Mesenchymal stem cell (in vitro differentiated cells and primary cell): ENCODE measurements at regions not wholly inside any gene's neighbourhood (a gene's known extent, or its start where the extent isn't known, plus 50 kb on each side); places are given as distances from the start of the nearest gene placed in this dataset.

ENCODE experiments used
- DNase-seq: peaks from one replicate; pipeline ENCODE4 v3.0.0-alpha.2; 2013
- H2AFZ ChIP-seq: one replicate; pipeline ENCODE4 v1.6.1; 2013; ENCODE audit warnings: low read depth, mild to moderate bottlenecking, control low read depth, inconsistent platforms, low read length, moderate library complexity
- H2AK5ac ChIP-seq: 2 replicates; pipeline ENCODE4 v1.6.1; 2013; ENCODE audit warnings: low read length, moderate library complexity, mild to moderate bottlenecking, inconsistent platforms; ENCODE audit not compliant: severe bottlenecking
- H2BK120ac ChIP-seq: one replicate; pipeline ENCODE4 v1.6.1; 2013; ENCODE audit warnings: low read depth, mild to moderate bottlenecking, inconsistent platforms, low read length, moderate library complexity
- H2BK12ac ChIP-seq, 2 experiments: one replicate each; pipeline ENCODE4 v1.6.1; 2013; ENCODE audit warnings: inconsistent platforms in 2 of 2, low read length in 2 of 2, mild to moderate bottlenecking in 2 of 2, moderate library complexity in 2 of 2, control low read depth in 1 of 2
- H2BK15ac ChIP-seq: one replicate; pipeline ENCODE4 v1.6.1; 2013; ENCODE audit warnings: mild to moderate bottlenecking, low read depth, inconsistent platforms; ENCODE audit not compliant: poor library complexity, severe bottlenecking
- H2BK5ac ChIP-seq: 2 replicates; pipeline ENCODE4 v1.6.1; 2013; ENCODE audit warnings: low read depth, mild to moderate bottlenecking, low read length, control low read depth, inconsistent platforms; ENCODE audit not compliant: poor library complexity, severe bottlenecking
- H3K14ac ChIP-seq, 2 experiments: one replicate each; pipeline ENCODE4 v1.6.1; 2013; ENCODE audit warnings: inconsistent platforms in 2 of 2, low read length in 2 of 2, control low read depth in 1 of 2, mild to moderate bottlenecking in 1 of 2, moderate library complexity in 1 of 2
- H3K18ac ChIP-seq, 2 experiments: one replicate each; pipeline ENCODE4 v1.6.1; 2013; ENCODE audit warnings: inconsistent platforms in 2 of 2, low read length in 2 of 2, control low read depth in 1 of 2, low read depth in 1 of 2, mild to moderate bottlenecking in 1 of 2
- H3K23ac ChIP-seq, 2 experiments: one replicate each; pipeline ENCODE4 v1.6.1; 2013; ENCODE audit warnings: inconsistent platforms in 2 of 2, low read length in 2 of 2, mild to moderate bottlenecking in 2 of 2, moderate library complexity in 2 of 2, control low read depth in 1 of 2
- H3K27ac ChIP-seq: 2 replicates; pipeline ENCODE4 v1.5.1; 2013; ENCODE audit warnings: mild to moderate bottlenecking, moderate library complexity, low read length, control low read depth, inconsistent platforms; ENCODE audit not compliant: poor library complexity, severe bottlenecking
- H3K27me3 ChIP-seq, 2 experiments: 2 replicates each; pipeline versions ENCODE4 v1.6.1 to v1.7.0; 2013; ENCODE audit warnings: low read length in 2 of 2, mild to moderate bottlenecking in 2 of 2, moderate library complexity in 2 of 2, control low read depth in 1 of 2, inconsistent platforms in 1 of 2; ENCODE audit not compliant: control insufficient read depth in 1 of 2, insufficient read depth in 1 of 2
- H3K36me3 ChIP-seq, 2 experiments: 2 replicates each; pipeline versions ENCODE4 v1.6.1 to v1.7.0; 2013; ENCODE audit warnings: low read length in 2 of 2, control low read depth in 1 of 2, inconsistent platforms in 1 of 2, low read depth in 1 of 2, mild to moderate bottlenecking in 1 of 2; ENCODE audit not compliant: insufficient read depth in 2 of 2, control insufficient read depth in 1 of 2
- H3K4ac ChIP-seq, 2 experiments: one replicate each; pipeline ENCODE4 v1.6.1; 2013; ENCODE audit warnings: inconsistent platforms in 2 of 2, low read length in 2 of 2, mild to moderate bottlenecking in 2 of 2, moderate library complexity in 2 of 2, control low read depth in 1 of 2, low read depth in 1 of 2
- H3K4me1 ChIP-seq: 2 replicates; pipeline ENCODE4 v1.6.1; 2013; ENCODE audit warnings: low read depth, low read length, control low read depth; ENCODE audit not compliant: control insufficient read depth, insufficient read depth
- H3K4me2 ChIP-seq: 2 replicates; pipeline ENCODE4 v1.6.1; 2013; ENCODE audit warnings: low read length, mild to moderate bottlenecking, inconsistent platforms; ENCODE audit not compliant: poor library complexity, severe bottlenecking
- H3K4me3 ChIP-seq, 2 experiments: 2 replicates each; pipeline versions ENCODE4 v1.5.1 to v1.7.0; 2013; ENCODE audit warnings: low read length in 2 of 2, mild to moderate bottlenecking in 2 of 2, control low read depth in 1 of 2, low read depth in 1 of 2; ENCODE audit not compliant: insufficient read depth in 1 of 2
- H3K79me1 ChIP-seq: replicated peaks from 2 replicates; pipeline ENCODE4 v1.6.1; 2013; ENCODE audit warnings: mild to moderate bottlenecking, control low read depth, low read length, inconsistent platforms; ENCODE audit not compliant: poor library complexity, severe bottlenecking
- H3K9ac ChIP-seq: 2 replicates; pipeline ENCODE4 v1.7.0; 2013; ENCODE audit warnings: mild to moderate bottlenecking, low read length, moderate library complexity
- H3K9me3 ChIP-seq: 2 replicates; pipeline ENCODE4 v1.7.0; 2013; ENCODE audit warnings: mild to moderate bottlenecking, low read length; ENCODE audit not compliant: control insufficient read depth
- H4K8ac ChIP-seq: one replicate; pipeline ENCODE4 v1.6.1; 2013; ENCODE audit warnings: inconsistent platforms, mild to moderate bottlenecking, low read length, moderate library complexity
- H4K91ac ChIP-seq: one replicate; pipeline ENCODE4 v1.6.1; 2013; ENCODE audit warnings: mild to moderate bottlenecking, low read length, inconsistent platforms
- WGBS: methylation state at CpG from one replicate; pipeline ENCODE4 v1.1.7; 2013; ENCODE audit warnings: mixed read lengths; 5-methylcytosine and 5-hydroxymethylcytosine counted together

GRCh38 chr10:57420881-57421280, 846.8 kb downstream of the IPMK start:
- no peaks in the 10 kb centered on the region for H3K79me1 ChIP-seq
- H3K27ac ChIP-seq: no peak overlapping the region
- DNase-seq: no peak
- H4K8ac ChIP-seq: no peak overlapping the region
- no peak overlapping the region for H3K4me3 ChIP-seq
- 93% methylated on average over 2 of the region's 2 CpGs for WGBS
- no peak overlapping the region for H3K4ac ChIP-seq
- no peak overlapping the region for H3K18ac ChIP-seq
- H3K23ac ChIP-seq: no peak overlapping the region
- no peaks in the 10 kb centered on the region for H3K4me1 ChIP-seq
- no peaks in the 10 kb centered on the region for H3K36me3 ChIP-seq
- H3K14ac ChIP-seq: no peak overlapping the region
- no peak overlapping the region for H2AFZ ChIP-seq
- H4K91ac ChIP-seq: no peak overlapping the region
- H2BK15ac ChIP-seq: no peak overlapping the region
- no peak overlapping the region for H2BK12ac ChIP-seq
- H2AK5ac ChIP-seq: no peak overlapping the region
- H2BK5ac ChIP-seq: no peak overlapping the region
- H2BK120ac ChIP-seq: no peak overlapping the region
- no peaks in the 10 kb centered on the region for H3K27me3 ChIP-seq
- no peak overlapping the region for H3K9ac ChIP-seq
- no peaks in the 10 kb centered on the region for H3K9me3 ChIP-seq
- no peak overlapping the region for H3K4me2 ChIP-seq

DNA sequence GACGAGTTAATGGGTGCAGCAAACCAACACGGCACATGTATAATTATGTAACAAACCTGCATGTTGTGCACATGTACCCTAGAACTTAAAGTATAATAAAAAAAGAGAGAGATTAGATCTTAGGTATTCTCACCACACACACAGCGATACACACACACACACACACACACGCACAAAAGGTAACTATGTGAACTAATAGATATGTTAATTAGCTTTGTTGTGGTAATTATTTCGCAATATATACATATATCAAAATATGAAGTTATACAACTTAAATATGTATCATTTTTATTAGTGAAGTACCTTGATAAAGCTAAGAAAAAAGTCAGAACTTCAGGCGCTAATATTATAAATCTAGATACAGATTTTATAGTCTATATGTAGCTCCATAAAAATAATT, 849.2 kb downstream of the IPMK start:
- Histone ChIP-seq H3K36me3 (no peaks in the 10 kb centered on the region), H3K4ac (no peak overlapping the region), H2AFZ (no peak overlapping the region), H3K14ac (no peak overlapping the region), H3K9ac (no peak overlapping the region), H3K4me3 (no peak overlapping the region), H3K27me3 (no peaks in the 10 kb centered on the region), H2BK12ac (no peak overlapping the region), H2AK5ac (no peak overlapping the region), H2BK120ac (no peak overlapping the region), H3K27ac (no peak overlapping the region), H3K23ac (no peak overlapping the region), H3K9me3 (peaks cover 3% of the 10 kb centered on the region), H3K18ac (no peak overlapping the region), H3K4me1 (no peaks in the 10 kb centered on the region), H3K4me2 (no peak overlapping the region), H2BK5ac (no peak overlapping the region), H2BK15ac (no peak overlapping the region), H4K91ac (no peak overlapping the region), H3K79me1 (no peaks in the 10 kb centered on the region), H4K8ac (no peak overlapping the region)
- no peak for DNase-seq
- no CpG with 5 or more reads among the region's 6 CpGs for WGBS

- Histone ChIP-seq H4K8ac (no peak overlapping the region), H3K4ac (no peak overlapping the region), H2BK5ac (no peak overlapping the region), H2AK5ac (no peak overlapping the region), H3K9ac (no peak overlapping the region), H3K36me3 (no peaks in the 10 kb centered on the region), H3K18ac (no peak overlapping the region), H3K4me3 (no peak overlapping the region), H3K27me3 (no peaks in the 10 kb centered on the region), H3K9me3 (no peaks in the 10 kb centered on the region), H3K14ac (no peak overlapping the region), H3K27ac (no peak overlapping the region), H2BK15ac (no peak overlapping the region), H3K4me2 (no peak overlapping the region), H2AFZ (no peak overlapping the region), H3K79me1 (no peaks in the 10 kb centered on the region), H3K23ac (no peak overlapping the region), H4K91ac (no peak overlapping the region), H3K4me1 (no peaks in the 10 kb centered on the region), H2BK120ac (no peak overlapping the region), H2BK12ac (no peak overlapping the region)
- peak; percentile 26 for DNase-seq
- WGBS: 79% methylated on average over 5 of the region's 5 CpGs
Observed at GRCh38 chr10:57395923-57396322, 871.8 kb downstream of the IPMK start.

DNA sequence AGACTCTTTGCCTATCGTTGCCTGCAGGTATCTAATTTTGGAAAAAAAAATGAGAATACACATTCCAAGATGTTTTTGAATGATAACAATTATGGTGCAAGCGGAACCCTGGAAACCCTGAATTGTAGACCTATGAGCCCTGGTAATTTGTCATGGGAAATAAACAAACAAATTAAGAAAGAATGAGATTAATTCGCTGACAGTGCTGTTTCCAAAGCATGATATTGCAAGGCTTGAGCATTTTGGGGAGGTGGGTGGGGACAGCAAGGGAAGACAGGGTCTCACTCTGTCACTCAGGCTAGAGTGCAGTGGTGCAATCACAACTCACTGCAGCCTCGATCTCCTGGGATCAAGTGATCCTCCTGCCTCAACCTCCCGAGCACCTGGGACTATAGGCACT, 900.3 kb downstream of the IPMK start:
- no peaks in the 10 kb centered on the region for H3K36me3 ChIP-seq
- H3K79me1 ChIP-seq: no peaks in the 10 kb centered on the region
- H3K23ac ChIP-seq: no peak overlapping the region
- H4K91ac ChIP-seq: no peak overlapping the region
- no peak overlapping the region for H4K8ac ChIP-seq
- H3K18ac ChIP-seq: no peak overlapping the region
- H3K9me3 ChIP-seq: no peaks in the 10 kb centered on the region
- H2AK5ac ChIP-seq: no peak overlapping the region
- no peak overlapping the region for H3K4ac ChIP-seq
- no peak for DNase-seq
- no peak overlapping the region for H2AFZ ChIP-seq
- H2BK120ac ChIP-seq: no peak overlapping the region
- H2BK12ac ChIP-seq: no peak overlapping the region
- no peak overlapping the region for H3K4me2 ChIP-seq
- H3K9ac ChIP-seq: no peak overlapping the region
- no peaks in the 10 kb centered on the region for H3K27me3 ChIP-seq
- WGBS: 68% methylated on average over 5 of the region's 5 CpGs
- no peak overlapping the region for H2BK5ac ChIP-seq
- no peak overlapping the region for H3K4me3 ChIP-seq
- H3K27ac ChIP-seq: no peak overlapping the region
- no peaks in the 10 kb centered on the region for H3K4me1 ChIP-seq
- no peak overlapping the region for H2BK15ac ChIP-seq
- H3K14ac ChIP-seq: no peak overlapping the region
